NT2/D1 (cell line): ENCODE measurements at regions not wholly inside any gene's neighbourhood (a gene's known extent, or its start where the extent isn't known, plus 50 kb on each side); places are given as distances from the start of the nearest gene placed in this dataset.

ENCODE experiments used
- DNase-seq: peaks from one replicate; pipeline ENCODE4 v3.0.0-alpha.2; 2011; ENCODE audit warnings: low read depth, low spot score
- H3K27me3 ChIP-seq: 2 replicates; pipeline ENCODE4 v1.6.0; 2011; ENCODE audit warnings: mild to moderate bottlenecking; ENCODE audit not compliant: insufficient read length, insufficient read depth
- H3K36me3 ChIP-seq: 2 replicates; pipeline ENCODE4 v1.6.1; 2011; ENCODE audit warnings: mild to moderate bottlenecking, low read length, mixed read lengths; ENCODE audit not compliant: insufficient read depth, insufficient read length
- H3K4me1 ChIP-seq: 2 replicates; pipeline ENCODE4 v1.5.1; 2011; ENCODE audit not compliant: insufficient read depth, insufficient read length
- H3K4me3 ChIP-seq: 2 replicates; pipeline ENCODE4 v1.5.1; 2011; ENCODE audit warnings: low read depth; ENCODE audit not compliant: insufficient read length
- H3K9ac ChIP-seq: 2 replicates; pipeline ENCODE4 v1.6.0; 2011; ENCODE audit warnings: low read depth; ENCODE audit not compliant: insufficient read length
- H3K9me3 ChIP-seq: 2 replicates; pipeline ENCODE4 v1.5.1; 2011; ENCODE audit warnings: mild to moderate bottlenecking, low read length; ENCODE audit not compliant: insufficient read depth
- SUZ12 ChIP-seq: IDR thresholded peaks from 2 replicates; pipeline ENCODE4 v1.6.1; 2011; ENCODE audit not compliant: insufficient read length, insufficient read depth; ENCODE audit errors: extremely low read depth
- YY1 ChIP-seq: IDR thresholded peaks from 2 replicates; pipeline ENCODE4 v1.6.1; 2011; ENCODE audit not compliant: insufficient read length, insufficient read depth
- ZNF274 ChIP-seq: IDR thresholded peaks from 2 replicates; pipeline ENCODE4 v1.6.1; 2011; ENCODE audit warnings: mild to moderate bottlenecking, low read depth, low read length

- no peaks in the 10 kb centered on the region for H3K4me1 ChIP-seq
- TF ChIP-seq SUZ12 (no peak), YY1 (no peak), ZNF274 (no peak)
- H3K4me3 ChIP-seq = no peak overlapping the region
- no peaks in the 10 kb centered on the region for H3K27me3 ChIP-seq
- H3K9me3 ChIP-seq = peaks cover 9% of the 10 kb centered on the region
- H3K9ac ChIP-seq = no peak overlapping the region
- DNase-seq = no peak
- no peaks in the 10 kb centered on the region for H3K36me3 ChIP-seq
Observed at GRCh38 chr7:32681174-32681518, 185.9 kb downstream of the AVL9 start.

- Histone ChIP-seq H3K9me3 (peaks cover 12% of the 10 kb centered on the region), H3K27me3 (no peaks in the 10 kb centered on the region), H3K9ac (no peak overlapping the region), H3K36me3 (no peaks in the 10 kb centered on the region), H3K4me3 (no peak overlapping the region), H3K4me1 (no peaks in the 10 kb centered on the region)
- no peak for TF ChIP-seq ZNF274
- no peak for TF ChIP-seq YY1
- TF ChIP-seq SUZ12 = no peak
- DNase-seq = no peak
Observed at GRCh38 chr7:32680259-32681173, 185.2 kb downstream of the AVL9 start.

GRCh38 chr7:32679192-32679591 lies 183.9 kb downstream of the AVL9 start:
- no peaks in the 10 kb centered on the region for H3K36me3 ChIP-seq
- no peak overlapping the region for H3K4me3 ChIP-seq
- H3K9me3 ChIP-seq = peaks cover 12% of the 10 kb centered on the region
- no peak for DNase-seq
- H3K4me1 ChIP-seq = no peaks in the 10 kb centered on the region
- H3K27me3 ChIP-seq = no peaks in the 10 kb centered on the region
- TF ChIP-seq SUZ12 (no peak), YY1 (no peak), ZNF274 (no peak)
- no peak overlapping the region for H3K9ac ChIP-seq

- no peaks in the 10 kb centered on the region for H3K36me3 ChIP-seq
Observed at GRCh38 chr7:32677593-32677992, 182.3 kb downstream of the AVL9 start.

GRCh38 chr7:32676249-32676941 lies 181.1 kb downstream of the AVL9 start:
- Histone ChIP-seq H3K9ac (no peak overlapping the region), H3K4me3 (no peak overlapping the region), H3K27me3 (no peaks in the 10 kb centered on the region), H3K4me1 (no peaks in the 10 kb centered on the region), H3K9me3 (peaks cover 12% of the 10 kb centered on the region), H3K36me3 (no peaks in the 10 kb centered on the region)
- TF ChIP-seq YY1 (no peak), SUZ12 (no peak), ZNF274 (no peak)
- no peak for DNase-seq

More at GRCh38 chr7:32677593-32677992, 182.3 kb downstream of the AVL9 start:
- Histone ChIP-seq H3K9me3 (peaks cover 12% of the 10 kb centered on the region), H3K4me3 (no peak overlapping the region), H3K9ac (no peak overlapping the region), H3K4me1 (no peaks in the 10 kb centered on the region), H3K27me3 (no peaks in the 10 kb centered on the region)
- DNase-seq = no peak
- TF ChIP-seq ZNF274 (no peak), YY1 (no peak), SUZ12 (no peak)

GRCh38 chr7:32673275-32673983 lies 178.1 kb downstream of the AVL9 start:
- no peaks in the 10 kb centered on the region for H3K36me3 ChIP-seq
- DNase-seq = no peak
- H3K4me1 ChIP-seq = no peaks in the 10 kb centered on the region
- peaks cover 13% of the 10 kb centered on the region for H3K9me3 ChIP-seq
- no peaks in the 10 kb centered on the region for H3K27me3 ChIP-seq
- no peak overlapping the region for H3K9ac ChIP-seq
- no peak overlapping the region for H3K4me3 ChIP-seq
- TF ChIP-seq YY1 (no peak), SUZ12 (no peak), ZNF274 (no peak)
